ENCODE measurements at regions not wholly inside any gene's neighbourhood (a gene's known extent, or its start where the extent isn't known, plus 50 kb on each side); places are given as distances from the start of the nearest gene placed in this dataset.

GRCh38 chr1:30444401-30444800, 279.0 kb downstream of the MATN1 start:
- no peak for TF ChIP-seq CTCF (IDR thresholded peaks at IDR 0.05 in 4 of 5, conservative IDR thresholded peaks at IDR 0.05 in 1 of 5)
- TF ChIP-seq POLR2A (IDR thresholded peaks at IDR 0.05), result no peak

All from gastrocnemius medialis (tissue), 4 donors.